H1 (cell line): ENCODE measurements at regions not wholly inside any gene's neighbourhood (a gene's known extent, or its start where the extent isn't known, plus 50 kb on each side); places are given as distances from the start of the nearest gene placed in this dataset.

Experiments used
- CTCF ChIA-PET: fragments of 300-600 bp; sonication (Branson Sonifier 250); formaldehyde crosslinking; loops from one replicate; lab custom pipeline; 2021; ENCODE audit not compliant: partially characterized antibody; lab: Charles Lee
- POLR2A ChIA-PET: fragments of 300-600 bp; sonication (Branson Sonifier 250); formaldehyde crosslinking; loops from one replicate; lab custom pipeline; 2021; ENCODE audit warnings: inconsistent platforms; ENCODE audit not compliant: partially characterized antibody; lab: Charles Lee
- DNase-seq, 2 experiments: peaks; one replicate each; pipeline versions ENCODE4 v3.0.0 to v3.0.0-alpha.2; 2010 to 2022; ENCODE audit warnings: low spot score in 2 of 2, low read depth in 1 of 2, mixed read lengths in 1 of 2
- FAIRE-seq: peaks from 2 replicates; lab custom pipeline; 2011; peaks lifted over from hg19 to GRCh38; lab: Jason Lieb, UNC
- H2AFZ ChIP-seq: 2 replicates; pipeline ENCODE4 v1.8.1; 2012; ENCODE audit warnings: low read length, inconsistent platforms
- H2AK5ac ChIP-seq: 2 replicates; pipeline ENCODE4 v1.6.1; 2013; ENCODE audit warnings: low read depth, low read length
- H2BK120ac ChIP-seq: replicated peaks from 2 replicates; pipeline ENCODE3; 2013; ENCODE audit warnings: low read depth, low read length, inconsistent platforms
- H2BK12ac ChIP-seq: 2 replicates; pipeline ENCODE4 v1.6.1; 2013; ENCODE audit warnings: low read depth, low read length
- H2BK15ac ChIP-seq: 2 replicates; pipeline ENCODE4 v1.6.1; 2013; ENCODE audit warnings: low read length
- H2BK20ac ChIP-seq: 2 replicates; pipeline ENCODE4 v1.6.1; 2013; ENCODE audit warnings: low read length
- H2BK5ac ChIP-seq: 2 replicates; pipeline ENCODE4 v1.6.1; 2013; ENCODE audit warnings: low read depth, low read length
- H3K14ac ChIP-seq: 2 replicates; pipeline ENCODE4 v1.6.1; 2013; ENCODE audit warnings: inconsistent platforms; ENCODE audit not compliant: insufficient read length
- H3K18ac ChIP-seq: 2 replicates; pipeline ENCODE4 v1.6.1; 2013; ENCODE audit warnings: low read length; ENCODE audit errors: extremely low read depth
- H3K23ac ChIP-seq: 2 replicates; pipeline ENCODE4 v1.6.1; 2013; ENCODE audit warnings: inconsistent platforms; ENCODE audit not compliant: insufficient read length
- H3K23me2 ChIP-seq: 2 replicates; pipeline ENCODE4 v1.6.1; 2013; ENCODE audit warnings: low read depth, low read length
- H3K27ac ChIP-seq: 2 replicates; pipeline ENCODE4 v1.6.1; 2011; ENCODE audit warnings: low read depth, low read length, inconsistent platforms
- H3K27me3 ChIP-seq, 4 experiments: replicated peaks in 1 of 4; 1 replicate in 1 of 4; 2 replicates in 3 of 4; pipeline versions ENCODE4 v1.6.1 to v1.8.1; 2011 to 2013; ENCODE audit warnings: low read length in 3 of 4, mild to moderate bottlenecking in 3 of 4, inconsistent platforms in 2 of 4, mixed read lengths in 2 of 4, moderate library complexity in 1 of 4; ENCODE audit not compliant: control insufficient read depth in 3 of 4, insufficient read depth in 3 of 4; ENCODE audit errors: extremely low read depth in 1 of 4
- H3K36me3 ChIP-seq, 4 experiments: 2 replicates each; pipeline versions ENCODE4 v1.6.1 to v1.8.1; 2011 to 2013; ENCODE audit warnings: mild to moderate bottlenecking in 4 of 4, low read length in 3 of 4, moderate library complexity in 2 of 4, control low read depth in 1 of 4, inconsistent platforms in 1 of 4; ENCODE audit not compliant: insufficient read depth in 4 of 4, control insufficient read depth in 2 of 4
- H3K4ac ChIP-seq: replicated peaks from 2 replicates; pipeline ENCODE3; 2013; ENCODE audit warnings: low read length, low read depth, mixed read lengths, inconsistent platforms; ENCODE audit not compliant: insufficient read length
- H3K4me1 ChIP-seq, 4 experiments: replicated peaks in 1 of 4; 1 replicate in 1 of 4; 2 replicates in 3 of 4; pipeline versions ENCODE4 v1.6.1 to v1.8.1; 2011 to 2013; ENCODE audit warnings: low read length in 3 of 4, inconsistent platforms in 2 of 4, mixed read lengths in 1 of 4; ENCODE audit not compliant: insufficient read depth in 4 of 4, control insufficient read depth in 3 of 4
- H3K4me2 ChIP-seq, 2 experiments: 2 replicates each; pipeline versions ENCODE4 v1.6.1 to v1.8.1; 2011 to 2013; ENCODE audit warnings: low read depth in 2 of 2, low read length in 2 of 2, control low read depth in 1 of 2, inconsistent platforms in 1 of 2, mild to moderate bottlenecking in 1 of 2; ENCODE audit not compliant: insufficient read depth in 1 of 2
- H3K4me3 ChIP-seq, 4 experiments: fragments of 200-600, 300-600 bp in 1 of 4; sonication (generic), shearing (Covaris generic), sonication (Bioruptor Twin) in 1 of 4; 2 replicates each; pipeline versions ENCODE4 v1.5.1 to v1.8.1; 2011 to 2016; ENCODE audit warnings: low read length in 4 of 4, low read depth in 3 of 4, control low read depth in 2 of 4, inconsistent platforms in 2 of 4, mild to moderate bottlenecking in 2 of 4, mixed read lengths in 1 of 4, moderate library complexity in 1 of 4; ENCODE audit not compliant: insufficient read depth in 2 of 4; ENCODE audit errors: extremely low read depth in 1 of 4
- H3K56ac ChIP-seq: replicated peaks from 2 replicates; pipeline ENCODE3; 2013; ENCODE audit warnings: low read depth, mild to moderate bottlenecking, mixed read lengths, low read length, inconsistent platforms; ENCODE audit not compliant: insufficient read length
- H3K79me1 ChIP-seq: 2 replicates; pipeline ENCODE4 v1.6.1; 2013; ENCODE audit warnings: low read depth, low read length, control low read depth
- H3K79me2 ChIP-seq, 2 experiments: 2 replicates each; pipeline versions ENCODE4 v1.6.1 to v1.8.1; 2012 to 2013; ENCODE audit warnings: low read length in 2 of 2, mild to moderate bottlenecking in 2 of 2, inconsistent platforms in 1 of 2; ENCODE audit not compliant: insufficient read depth in 2 of 2, control insufficient read depth in 1 of 2
- H3K9ac ChIP-seq, 4 experiments: replicated peaks in 1 of 4; 1 replicate in 1 of 4; 2 replicates in 3 of 4; pipeline versions ENCODE4 v1.6.1 to v1.8.1; 2011 to 2013; ENCODE audit warnings: low read depth in 3 of 4, low read length in 3 of 4, control low read depth in 2 of 4, mild to moderate bottlenecking in 2 of 4, moderate library complexity in 2 of 4, inconsistent platforms in 1 of 4; ENCODE audit errors: extremely low read depth in 1 of 4
- H3K9me3 ChIP-seq, 2 experiments: 2 replicates each; pipeline versions ENCODE4 v1.6.1 to v1.8.1; 2012 to 2013; ENCODE audit warnings: mild to moderate bottlenecking in 2 of 2, moderate library complexity in 2 of 2, control low read depth in 1 of 2, inconsistent platforms in 1 of 2, low read depth in 1 of 2, low read length in 1 of 2, mixed read lengths in 1 of 2; ENCODE audit not compliant: insufficient read depth in 2 of 2
- H4K20me1 ChIP-seq, 2 experiments: replicated peaks in 1 of 2; 2 replicates each; pipeline versions ENCODE3 to v1.8.1; 2011 to 2013; ENCODE audit warnings: inconsistent platforms in 2 of 2, low read length in 2 of 2, mild to moderate bottlenecking in 1 of 2; ENCODE audit not compliant: insufficient read depth in 2 of 2, control insufficient read depth in 1 of 2
- H4K5ac ChIP-seq: 2 replicates; pipeline ENCODE4 v1.6.1; 2013; ENCODE audit warnings: low read length, low read depth, mixed read lengths, inconsistent platforms; ENCODE audit not compliant: insufficient read length
- H4K8ac ChIP-seq: 2 replicates; pipeline ENCODE4 v1.8.0; 2013; ENCODE audit warnings: mild to moderate bottlenecking, moderate library complexity, low read length, inconsistent platforms; ENCODE audit not compliant: insufficient read depth; ENCODE audit errors: extremely low read depth
- H4K91ac ChIP-seq: replicated peaks from 2 replicates; pipeline ENCODE3; 2013; ENCODE audit warnings: low read length, mixed read lengths, inconsistent platforms; ENCODE audit not compliant: insufficient read length
- BACH1 ChIP-seq: IDR thresholded peaks from 2 replicates; pipeline ENCODE4 v1.6.1; 2012; ENCODE audit warnings: low read length, improper control_type of control experiment
- FOSL1 ChIP-seq: IDR thresholded peaks from 2 replicates; pipeline ENCODE4 v1.6.1; 2011; ENCODE audit warnings: mild to moderate bottlenecking, low read depth, low read length, moderate library complexity; ENCODE audit not compliant: insufficient read depth
- HDAC2 ChIP-seq, 2 experiments: fragments of 300-600 bp in 1 of 2; sonication (generic) in 1 of 2; IDR thresholded peaks; 2 replicates each; pipeline ENCODE4 v1.6.1; 2011 to 2012; ENCODE audit warnings: low read depth in 2 of 2, low read length in 2 of 2, mild to moderate bottlenecking in 2 of 2, moderate library complexity in 2 of 2, borderline replicate concordance in 1 of 2, inconsistent platforms in 1 of 2
- JUN ChIP-seq: IDR thresholded peaks from 2 replicates; pipeline ENCODE4 v1.6.1; 2011; ENCODE audit warnings: low read depth, mild to moderate bottlenecking, improper control_type of control experiment, low read length
- KDM1A ChIP-seq: fragments of 200-600, 300-600 bp; sonication (generic); IDR thresholded peaks from 2 replicates; pipeline ENCODE4 v1.7.1; 2016; ENCODE audit warnings: mild to moderate bottlenecking, low read length, borderline replicate concordance
- KDM4A ChIP-seq: IDR thresholded peaks from one replicate; pipeline ENCODE4 v1.7.1; 2012; ENCODE audit warnings: low read depth, mild to moderate bottlenecking, moderate library complexity, low read length, inconsistent platforms; ENCODE audit not compliant: severe bottlenecking
- NANOG ChIP-seq: IDR thresholded peaks from 2 replicates; pipeline ENCODE4 v1.6.1; 2011; ENCODE audit warnings: low read length, low read depth, mild to moderate bottlenecking, inconsistent platforms; ENCODE audit not compliant: insufficient read depth, poor library complexity, severe bottlenecking
- POLR2AphosphoS5 ChIP-seq: IDR thresholded peaks from 2 replicates; pipeline ENCODE4 v1.6.1; 2011; ENCODE audit warnings: low read depth, low read length
- POU5F1 ChIP-seq: IDR thresholded peaks from 2 replicates; pipeline ENCODE4 v1.6.1; 2011; ENCODE audit warnings: low read depth, mild to moderate bottlenecking, low read length, moderate library complexity
- RBBP5 ChIP-seq: IDR thresholded peaks from 2 replicates; pipeline ENCODE4 v1.7.1; 2012; ENCODE audit warnings: low read depth, mild to moderate bottlenecking, inconsistent platforms, low read length, moderate library complexity, borderline replicate concordance
- SIRT6 ChIP-seq: IDR thresholded peaks from one replicate; pipeline ENCODE4 v1.7.1; 2012; ENCODE audit warnings: low read length, inconsistent platforms
- TAF1 ChIP-seq: IDR thresholded peaks from 2 replicates; pipeline ENCODE4 v1.6.1; 2011; ENCODE audit warnings: mild to moderate bottlenecking, low read depth, low read length
- WGBS, 2 experiments: shearing (Covaris generic) in 1 of 2; methylation state at CpG; one replicate each; pipeline versions ENCODE4 v1.1.6 to v1.1.7; 2013 to 2015; ENCODE audit warnings: low lambda C conversion rate in 2 of 2, mixed read lengths in 2 of 2, inconsistent platforms in 1 of 2, low coverage in 1 of 2, missing lambda C conversion rate in 1 of 2; ENCODE audit not compliant: insufficient replicate concordance in 2 of 2, insufficient coverage in 1 of 2, insufficient read length in 1 of 2; ENCODE audit errors: extremely low coverage in 1 of 2, missing lambda C conversion rate in 1 of 2; 5-methylcytosine and 5-hydroxymethylcytosine counted together
- TF ChIP-seq, protein P1 (sequence below): IDR thresholded peaks from 2 replicates; pipeline ENCODE4 v1.6.1; 2011; ENCODE audit warnings: low read length, improper control_type of control experiment
- TF ChIP-seq, protein P2 (sequence below): IDR thresholded peaks from 2 replicates; pipeline ENCODE4 v1.6.1; 2011; ENCODE audit warnings: low read depth, mild to moderate bottlenecking, low read length; ENCODE audit not compliant: insufficient read depth

DNA sequence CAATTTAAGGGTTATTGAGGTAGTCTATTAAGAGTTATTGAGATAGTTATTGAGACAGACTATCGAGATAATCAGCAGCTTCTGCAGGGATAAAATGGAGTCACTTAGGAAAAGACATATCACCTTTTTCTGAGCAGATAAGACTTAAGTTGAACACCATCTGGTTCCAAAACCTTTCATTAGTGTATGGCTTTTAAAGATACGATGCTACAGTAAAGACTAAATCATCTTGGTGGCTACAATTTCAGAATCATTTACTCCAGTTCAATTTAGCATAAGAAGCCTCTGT is 68.6 kb upstream of the DNAJC10 start:
- Histone ChIP-seq H3K4me2 (no peak overlapping the region), H4K91ac (no peak overlapping the region), H3K79me2 (no peaks in the 10 kb centered on the region), H3K4ac (no peak overlapping the region), H3K23ac (no peak overlapping the region), H3K27ac (no peak overlapping the region), H4K5ac (no peak overlapping the region), H3K9ac (no peak overlapping the region), H2BK12ac (no peak overlapping the region), H3K14ac (no peak overlapping the region), H2AFZ (no peak overlapping the region), H3K36me3 (no peaks in the 10 kb centered on the region), H3K9me3 (no peaks in the 10 kb centered on the region), H2BK15ac (no peak overlapping the region), H4K8ac (no peak overlapping the region), H2BK20ac (no peak overlapping the region), H2AK5ac (no peak overlapping the region), H3K4me1 (peaks cover 0 to 3% (median 0%) of the 10 kb centered on the region in 4 experiments; a peak in 1 of 7 replicates), H2BK120ac (no peak overlapping the region), H3K27me3 (no peaks in the 10 kb centered on the region), H3K23me2 (no peaks in the 10 kb centered on the region; the same call in 1 of the 2 replicates), H3K18ac (no peak overlapping the region), H3K4me3 (no peak overlapping the region), H2BK5ac (no peak overlapping the region), H3K56ac (no peak overlapping the region), H3K79me1 (no peaks in the 10 kb centered on the region), H4K20me1 (no peaks in the 10 kb centered on the region)
- WGBS, 2 experiments = 92% methylated on average over 2 of the region's 2 CpGs; no CpG with 5 or more reads in 1 of the 2 experiments
- FAIRE-seq (no peak), DNase-seq (no peak)
- ChIA-PET CTCF (interaction anchor here (1.0 to 4.2 kb wide), 18 partner anchors 8 to 468 kb away, joined by 3 to 93 read pairs (median 8); no protein-coding TSS in a partner anchor), POLR2A (no interaction called here)
- TF ChIP-seq NANOG (no peak), POLR2AphosphoS5 (no peak), JUN (no peak), TAF1 (no peak), FOSL1 (no peak), BACH1 (no peak), RBBP5 (no peak), SIRT6 (no peak), HDAC2 (IDR thresholded peaks at IDR 0.05; ENCODE audit: borderline replicate concordance in 1 of 2, low read depth in 2 of 2, low read length in 2 of 2) (no peak), KDM4A (no peak), KDM1A (no peak), POU5F1 (no peak)
- TF ChIP-seq, protein P1, sequence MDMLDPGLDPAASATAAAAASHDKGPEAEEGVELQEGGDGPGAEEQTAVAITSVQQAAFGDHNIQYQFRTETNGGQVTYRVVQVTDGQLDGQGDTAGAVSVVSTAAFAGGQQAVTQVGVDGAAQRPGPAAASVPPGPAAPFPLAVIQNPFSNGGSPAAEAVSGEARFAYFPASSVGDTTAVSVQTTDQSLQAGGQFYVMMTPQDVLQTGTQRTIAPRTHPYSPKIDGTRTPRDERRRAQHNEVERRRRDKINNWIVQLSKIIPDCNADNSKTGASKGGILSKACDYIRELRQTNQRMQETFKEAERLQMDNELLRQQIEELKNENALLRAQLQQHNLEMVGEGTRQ = no peak
- TF ChIP-seq, protein P2, sequence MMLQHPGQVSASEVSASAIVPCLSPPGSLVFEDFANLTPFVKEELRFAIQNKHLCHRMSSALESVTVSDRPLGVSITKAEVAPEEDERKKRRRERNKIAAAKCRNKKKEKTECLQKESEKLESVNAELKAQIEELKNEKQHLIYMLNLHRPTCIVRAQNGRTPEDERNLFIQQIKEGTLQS = no peak
